ENCODE measurements at regions not wholly inside any gene's neighbourhood (a gene's known extent, or its start where the extent isn't known, plus 50 kb on each side); places are given as distances from the start of the nearest gene placed in this dataset.

- no peak for TF ChIP-seq CTCF (IDR thresholded peaks at IDR 0.05)
- H3K9me3 ChIP-seq = no peaks in the 10 kb centered on the region
- no peaks in the 10 kb centered on the region for H3K27me3 ChIP-seq
- no peak overlapping the region for H3K4me3 ChIP-seq
- no peaks in the 10 kb centered on the region for H3K4me1 ChIP-seq
- intact Hi-C loops (cut with DNase I) = no loop called here
- no peak overlapping the region for H3K27ac ChIP-seq
- no peak for DNase-seq
- H3K9ac ChIP-seq (ENCODE audit: low read depth in 2 of 2, low read length in 2 of 2) = no peak overlapping the region
- H3K36me3 ChIP-seq = no peaks in the 10 kb centered on the region
Measured at GRCh38 chr9:92180002-92180400, 64.8 kb upstream of the SPTLC1 start.

GRCh38 chr9:92179286-92180001 lies 64.2 kb upstream of the SPTLC1 start:
- Histone ChIP-seq H3K9me3 (no peaks in the 10 kb centered on the region), H3K9ac (ENCODE audit: low read depth in 2 of 2, low read length in 2 of 2) (no peak overlapping the region), H3K4me1 (no peaks in the 10 kb centered on the region), H3K4me3 (no peak overlapping the region), H3K27me3 (no peaks in the 10 kb centered on the region), H3K36me3 (no peaks in the 10 kb centered on the region), H3K27ac (no peak overlapping the region)
- TF ChIP-seq CTCF (IDR thresholded peaks at IDR 0.05) = no peak
- intact Hi-C loops (cut with DNase I) = no loop called here
- no peak for DNase-seq

- Histone ChIP-seq H3K9me3 (no peaks in the 10 kb centered on the region), H3K9ac (ENCODE audit: low read depth in 2 of 2, low read length in 2 of 2) (no peak overlapping the region), H3K4me3 (no peak overlapping the region), H3K4me1 (no peaks in the 10 kb centered on the region), H3K27me3 (no peaks in the 10 kb centered on the region), H3K27ac (no peak overlapping the region), H3K36me3 (no peaks in the 10 kb centered on the region)
- DNase-seq = no peak
- TF ChIP-seq CTCF (IDR thresholded peaks at IDR 0.05) = no peak
- intact Hi-C loops (cut with DNase I) = no loop called here
Measured at GRCh38 chr9:92177591-92177990, 62.4 kb upstream of the SPTLC1 start.

GRCh38 chr9:92176800-92177185 lies 61.6 kb upstream of the SPTLC1 start:
- no peak for DNase-seq
- Histone ChIP-seq H3K9ac (ENCODE audit: low read depth in 2 of 2, low read length in 2 of 2) (no peak overlapping the region), H3K36me3 (no peaks in the 10 kb centered on the region), H3K4me1 (no peaks in the 10 kb centered on the region), H3K9me3 (no peaks in the 10 kb centered on the region), H3K4me3 (no peak overlapping the region), H3K27me3 (no peaks in the 10 kb centered on the region), H3K27ac (no peak overlapping the region)
- intact Hi-C loops (cut with DNase I) = no loop called here
- no peak for TF ChIP-seq CTCF (IDR thresholded peaks at IDR 0.05)

- Histone ChIP-seq H3K9ac (ENCODE audit: low read depth in 2 of 2, low read length in 2 of 2) (no peak overlapping the region), H3K27me3 (no peaks in the 10 kb centered on the region), H3K27ac (no peak overlapping the region), H3K9me3 (no peaks in the 10 kb centered on the region), H3K4me3 (no peak overlapping the region), H3K4me1 (no peaks in the 10 kb centered on the region), H3K36me3 (no peaks in the 10 kb centered on the region)
- intact Hi-C loops (cut with DNase I) = no loop called here
- no peak for DNase-seq
- no peak for TF ChIP-seq CTCF (IDR thresholded peaks at IDR 0.05)
Measured at GRCh38 chr9:92176068-92176799, 61.0 kb upstream of the SPTLC1 start.

Data from colonic mucosa (tissue), 4 donors.